Neural cell (in vitro differentiated cells): ENCODE measurements at regions not wholly inside any gene's neighbourhood (a gene's known extent, or its start where the extent isn't known, plus 50 kb on each side); places are given as distances from the start of the nearest gene placed in this dataset.

Source experiments
- EP300 ChIP-seq: fragments of 450-650 bp; conservative IDR thresholded peaks from 2 replicates; pipeline ENCODE4 v1.6.1; 2014; ENCODE audit warnings: antibody characterized with exemption, mild to moderate bottlenecking, moderate library complexity; ENCODE audit not compliant: poor library complexity, severe bottlenecking
- EZH2 ChIP-seq: fragments of 200-600, 300-800 bp; shearing (Covaris generic), sonication (generic); IDR thresholded peaks from 2 replicates; pipeline ENCODE4 v1.6.1; 2014; ENCODE audit warnings: antibody characterized with exemption, low read length, borderline replicate concordance, mild to moderate bottlenecking; ENCODE audit not compliant: insufficient read depth, poor library complexity, severe bottlenecking
- MXI1 ChIP-seq: fragments of 450-650 bp; conservative IDR thresholded peaks from 2 replicates; pipeline ENCODE4 v1.6.1; 2014; ENCODE audit warnings: antibody characterized with exemption, mild to moderate bottlenecking; ENCODE audit not compliant: poor library complexity, severe bottlenecking
- POLR2AphosphoS5 ChIP-seq: IDR thresholded peaks from 2 replicates; pipeline ENCODE4 v1.6.1; 2012
- SMC3 ChIP-seq: fragments of 450-650 bp; conservative IDR thresholded peaks from 2 replicates; pipeline ENCODE4 v1.6.1; 2014; ENCODE audit warnings: antibody characterized with exemption, mild to moderate bottlenecking, moderate library complexity; ENCODE audit not compliant: poor library complexity
- TAF1 ChIP-seq: IDR thresholded peaks from 2 replicates; pipeline ENCODE4 v1.6.1; 2012; ENCODE audit warnings: low read depth
- TF ChIP-seq, protein P1 (sequence below): fragments of 450-650 bp; IDR thresholded peaks from 2 replicates; pipeline ENCODE4 v1.5.1; 2014; ENCODE audit warnings: antibody characterized with exemption, mild to moderate bottlenecking, moderate library complexity; ENCODE audit not compliant: poor library complexity, severe bottlenecking

DNA sequence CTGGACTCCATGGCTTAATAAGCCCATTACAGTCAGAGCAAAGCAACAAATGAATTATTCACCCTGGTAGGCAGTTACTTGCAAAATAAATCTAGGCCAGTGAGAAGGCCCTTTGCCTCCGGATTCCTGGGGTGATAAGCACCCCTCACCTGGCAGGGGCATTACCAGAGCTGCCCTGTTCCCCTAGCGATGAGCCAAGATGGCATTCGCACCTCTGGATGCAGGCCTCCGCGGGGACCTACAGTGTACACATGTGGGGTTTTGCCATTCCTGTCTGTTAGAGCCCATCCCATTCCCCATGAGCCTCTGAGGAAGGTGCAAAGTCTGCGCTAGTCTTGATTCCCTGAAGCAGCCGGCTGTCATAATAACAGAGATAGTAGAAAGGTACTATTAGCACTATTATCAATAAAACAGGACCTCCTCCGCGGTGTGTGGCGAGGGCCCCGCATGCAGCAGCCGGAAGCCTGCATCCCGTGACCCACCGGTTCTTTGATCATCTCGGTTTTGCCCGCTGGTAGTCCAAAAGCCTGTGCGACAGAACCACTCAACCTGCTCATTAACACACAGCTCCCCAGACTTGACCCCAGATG is 344.3 kb downstream of the BRD1 start:
- TF ChIP-seq, protein P1, sequence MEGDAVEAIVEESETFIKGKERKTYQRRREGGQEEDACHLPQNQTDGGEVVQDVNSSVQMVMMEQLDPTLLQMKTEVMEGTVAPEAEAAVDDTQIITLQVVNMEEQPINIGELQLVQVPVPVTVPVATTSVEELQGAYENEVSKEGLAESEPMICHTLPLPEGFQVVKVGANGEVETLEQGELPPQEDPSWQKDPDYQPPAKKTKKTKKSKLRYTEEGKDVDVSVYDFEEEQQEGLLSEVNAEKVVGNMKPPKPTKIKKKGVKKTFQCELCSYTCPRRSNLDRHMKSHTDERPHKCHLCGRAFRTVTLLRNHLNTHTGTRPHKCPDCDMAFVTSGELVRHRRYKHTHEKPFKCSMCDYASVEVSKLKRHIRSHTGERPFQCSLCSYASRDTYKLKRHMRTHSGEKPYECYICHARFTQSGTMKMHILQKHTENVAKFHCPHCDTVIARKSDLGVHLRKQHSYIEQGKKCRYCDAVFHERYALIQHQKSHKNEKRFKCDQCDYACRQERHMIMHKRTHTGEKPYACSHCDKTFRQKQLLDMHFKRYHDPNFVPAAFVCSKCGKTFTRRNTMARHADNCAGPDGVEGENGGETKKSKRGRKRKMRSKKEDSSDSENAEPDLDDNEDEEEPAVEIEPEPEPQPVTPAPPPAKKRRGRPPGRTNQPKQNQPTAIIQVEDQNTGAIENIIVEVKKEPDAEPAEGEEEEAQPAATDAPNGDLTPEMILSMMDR, result no peak
- TF ChIP-seq TAF1 (no peak), POLR2AphosphoS5 (no peak), MXI1 (no peak), SMC3 (no peak), EZH2 (no peak), EP300 (no peak)
